ENCODE measurements at regions not wholly inside any gene's neighbourhood (a gene's known extent, or its start where the extent isn't known, plus 50 kb on each side); places are given as distances from the start of the nearest gene placed in this dataset.
"Not testable (repeated sequence)": the region's sequence is repeated elsewhere in the genome, so short reads cannot be mapped to it uniquely, and the experiment has no call there.

DNA sequence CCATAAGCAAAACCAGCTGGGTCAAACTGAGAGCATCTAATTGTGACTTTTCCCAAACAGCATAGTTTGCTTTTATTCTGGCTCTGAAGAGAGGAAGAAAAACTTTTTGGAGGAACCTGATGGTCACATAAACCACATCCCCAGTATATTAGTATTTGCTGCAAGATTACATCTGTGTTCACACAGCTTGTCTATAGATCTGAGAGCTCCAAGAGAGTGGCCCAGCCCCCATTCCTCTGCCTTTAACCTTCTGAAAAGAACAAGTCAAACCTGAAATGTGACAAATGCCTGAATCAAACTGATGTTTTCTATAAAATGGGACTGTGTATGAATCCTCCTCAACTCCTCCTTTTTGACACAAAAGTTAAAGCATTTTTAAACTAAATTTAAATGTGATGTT lies 435.2 kb downstream of the ZNF479 start:
- not testable (repeated sequence) for DNase-seq (ENCODE audit: low read depth in 2 of 2)

DNA sequence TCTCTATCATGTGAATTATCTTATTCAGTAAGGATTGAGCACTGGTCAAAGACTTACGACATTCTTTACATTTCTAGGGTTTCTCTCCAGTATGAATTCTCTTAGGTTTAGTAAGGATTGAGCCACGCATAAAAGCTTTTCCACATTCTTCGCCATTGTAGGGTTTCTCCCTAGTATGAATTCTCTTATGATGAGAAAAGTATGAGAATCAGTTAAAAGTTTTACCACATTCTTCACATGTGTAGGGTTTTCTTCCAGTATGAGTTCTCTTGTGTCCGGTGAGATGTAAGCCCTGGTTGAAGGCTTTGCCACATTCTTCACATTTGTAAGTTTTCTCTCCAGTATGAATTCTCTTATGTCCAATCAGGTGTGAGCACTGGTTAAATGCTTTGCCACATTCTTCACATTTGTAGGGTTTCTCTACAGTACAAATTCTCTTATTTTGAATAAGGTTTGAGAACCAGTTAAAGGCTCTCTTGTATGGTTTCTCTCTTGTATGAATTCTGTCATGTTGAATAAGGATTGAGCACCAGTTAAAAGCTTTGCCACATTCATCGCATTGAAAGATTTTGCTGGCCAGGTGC lies 445.9 kb downstream of the ZNF479 start:
- no peak for DNase-seq (ENCODE audit: low read depth in 2 of 2)

DNA sequence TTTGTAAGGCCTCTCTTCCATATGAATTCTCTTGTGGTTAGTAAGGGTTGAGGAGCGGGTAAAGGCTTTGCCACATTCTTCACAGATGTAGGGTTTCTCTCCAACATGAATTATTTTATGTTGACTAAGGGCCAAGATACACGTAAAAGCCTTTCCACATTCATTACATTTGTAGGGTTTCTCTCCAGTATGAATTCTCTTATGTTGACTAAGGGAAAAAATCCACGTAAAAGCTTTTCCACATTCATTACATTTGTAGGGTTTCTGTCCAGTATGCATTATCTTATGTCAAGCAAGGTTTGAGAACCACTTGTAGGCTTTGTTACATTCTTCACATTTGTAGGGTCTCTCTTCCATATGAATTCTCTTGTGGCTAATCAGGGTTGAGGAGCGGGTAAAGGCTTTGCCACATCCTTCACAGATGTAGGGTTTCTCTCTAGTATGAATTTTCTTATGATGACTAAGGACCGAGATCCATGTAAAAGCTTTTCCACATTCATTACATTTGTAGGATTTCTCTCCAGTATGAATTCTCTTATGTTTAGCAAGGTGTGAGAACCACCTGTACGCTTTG lies 493.0 kb downstream of the ZNF479 start:
- no peak for DNase-seq (ENCODE audit: low read depth in 2 of 2)

DNA sequence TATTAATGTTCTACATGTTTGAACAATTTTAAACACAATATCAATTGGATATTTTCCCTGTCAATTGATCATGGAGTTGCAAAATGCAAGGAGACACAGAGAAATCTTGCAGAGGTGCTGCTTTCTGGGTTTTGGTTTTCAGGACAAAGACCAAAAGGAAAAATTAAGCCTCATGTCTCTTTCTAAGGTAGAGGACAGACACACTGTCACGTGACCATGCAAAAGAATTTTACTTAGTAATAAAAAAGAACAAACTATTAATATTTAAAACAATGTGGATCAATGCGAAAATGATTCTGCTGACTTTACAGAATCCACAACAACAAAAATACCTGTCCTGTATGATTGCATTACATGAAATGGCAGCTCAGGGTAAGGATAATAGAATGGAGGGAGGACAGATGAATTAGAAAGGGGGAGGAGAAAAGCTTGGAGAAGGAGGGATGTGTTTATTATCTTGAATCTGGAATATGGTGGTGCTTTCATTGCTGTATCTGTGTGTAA lies 493.7 kb upstream of the NUPR2 start:
- no peak for DNase-seq (ENCODE audit: low read depth in 2 of 2)

DNA sequence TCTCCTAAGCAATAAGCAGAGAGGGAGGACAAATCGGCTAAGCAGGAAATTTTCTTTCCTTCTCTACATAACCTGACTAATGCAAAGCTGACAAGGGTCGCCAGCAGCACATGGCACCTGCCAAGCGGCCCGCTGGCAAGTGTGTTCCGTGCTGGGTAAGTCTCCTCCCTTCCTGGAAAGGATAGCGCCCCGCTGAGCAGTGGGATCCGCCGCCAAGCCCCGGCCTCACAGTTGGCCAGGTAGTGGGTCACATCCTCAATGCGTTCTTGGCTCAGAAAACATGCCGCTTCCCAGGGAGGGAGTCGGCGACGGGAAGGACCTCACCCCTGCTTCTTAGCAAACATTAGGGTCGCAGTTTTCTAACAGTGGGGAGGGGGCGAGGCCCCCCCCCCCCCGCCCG lies 488.9 kb upstream of the NUPR2 start:
- DNase-seq (ENCODE audit: low read depth in 2 of 2), result no peak

DNA sequence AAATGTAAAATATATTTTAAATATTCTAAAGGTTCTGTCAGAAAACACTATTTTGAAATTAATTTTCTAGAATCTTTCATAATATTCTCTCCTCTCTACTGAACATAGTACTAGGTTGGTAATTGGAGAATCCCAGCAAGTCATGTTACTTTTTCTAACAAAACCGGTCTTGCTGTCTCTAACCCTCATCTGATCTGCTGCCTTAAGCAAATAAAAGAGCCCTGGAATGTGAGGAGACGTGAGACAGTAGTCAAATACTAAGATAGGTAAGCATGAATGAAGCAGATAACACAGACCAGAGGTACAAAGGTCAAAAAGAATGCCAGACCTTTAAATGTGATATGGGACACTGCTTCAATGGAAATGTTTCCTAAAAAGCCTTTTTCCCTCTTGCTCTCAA lies 462.4 kb upstream of the NUPR2 start:
- DNase-seq (ENCODE audit: low read depth in 2 of 2), result no peak

DNA sequence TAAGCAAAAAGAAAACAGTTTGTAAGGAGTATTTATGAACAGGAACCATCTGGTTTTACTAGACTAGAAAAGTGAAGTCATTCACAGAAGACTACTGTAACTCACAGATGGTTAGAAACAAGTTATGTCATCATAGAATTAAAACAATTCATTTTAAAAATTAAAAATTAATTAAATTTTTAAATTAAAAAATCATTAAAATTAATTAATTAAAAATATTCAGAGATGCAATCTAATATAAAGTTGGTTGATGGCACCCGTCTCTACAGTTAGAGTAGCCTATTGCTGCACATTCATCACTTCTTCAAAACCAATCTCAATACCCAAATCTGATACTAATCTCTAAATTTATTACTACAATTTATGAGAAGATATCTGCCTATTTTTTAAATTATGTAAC lies 454.8 kb upstream of the NUPR2 start:
- DNase-seq (ENCODE audit: low read depth in 2 of 2), result no peak

DNA sequence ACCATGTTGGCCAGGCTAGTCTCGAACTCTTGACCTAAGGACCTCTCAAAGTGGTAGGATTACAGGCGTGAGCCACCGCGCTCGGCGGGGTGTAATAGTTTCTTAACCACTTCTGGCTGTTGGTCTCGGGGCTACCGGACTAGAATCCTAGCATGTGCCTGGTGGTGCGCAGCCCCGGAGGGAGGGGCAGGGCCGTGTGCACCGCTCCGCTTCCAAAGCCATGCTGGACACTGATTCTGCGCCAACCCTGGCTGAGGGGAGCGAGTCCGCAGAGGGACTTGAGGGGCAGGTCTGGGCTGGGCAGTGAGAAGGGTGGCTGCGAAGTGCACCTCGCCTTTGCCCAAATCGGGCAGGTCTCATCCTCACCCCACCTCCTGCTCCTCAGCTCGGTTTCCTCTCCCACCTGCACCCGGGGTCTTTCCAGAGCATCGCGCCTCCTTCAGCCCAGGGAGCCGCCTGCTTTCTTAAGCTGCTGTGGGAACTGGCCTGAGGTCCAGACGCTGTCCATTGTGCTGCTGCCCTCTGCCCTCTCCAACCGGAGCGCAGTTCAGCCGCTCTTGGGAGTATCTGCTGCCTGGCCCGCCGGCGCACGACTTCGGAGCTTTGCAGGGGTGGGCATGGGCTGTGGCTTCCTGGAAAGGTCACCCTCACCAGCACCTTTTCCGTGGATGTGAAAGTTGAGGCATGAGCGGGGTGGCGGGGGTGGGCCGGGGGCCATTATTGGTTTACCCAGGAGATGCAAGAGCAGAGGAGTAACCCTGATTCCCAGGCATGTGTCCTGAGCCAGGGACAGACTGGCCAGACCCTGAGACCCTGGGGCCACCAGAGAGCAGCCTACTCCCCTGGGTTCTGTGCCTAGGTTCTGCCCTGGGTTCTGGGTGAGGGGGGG lies 422.6 kb upstream of the NUPR2 start:
- DNase-seq (ENCODE audit: low read depth in 2 of 2), result no peak

DNA sequence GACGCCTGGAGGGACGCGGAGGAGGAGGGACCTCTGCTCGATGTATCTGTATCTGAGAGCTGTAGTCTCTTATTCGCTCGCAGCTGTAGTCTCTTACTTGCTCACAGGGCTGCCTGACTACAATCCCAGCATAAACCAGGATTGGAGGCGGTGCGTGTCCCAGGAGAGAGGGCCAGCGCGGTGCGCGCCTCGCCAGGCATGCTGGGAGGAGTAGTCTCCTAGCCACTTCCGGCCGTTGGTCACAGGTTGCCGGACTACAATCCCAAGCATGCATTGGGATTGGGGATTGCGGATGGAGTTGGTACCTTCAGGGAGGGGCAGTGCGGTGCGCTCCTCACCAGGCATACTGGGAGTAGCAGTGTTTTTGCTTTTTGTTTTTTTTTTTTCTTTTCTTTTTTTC lies 421.7 kb upstream of the NUPR2 start:
- DNase-seq (ENCODE audit: low read depth in 2 of 2), result no peak

DNA sequence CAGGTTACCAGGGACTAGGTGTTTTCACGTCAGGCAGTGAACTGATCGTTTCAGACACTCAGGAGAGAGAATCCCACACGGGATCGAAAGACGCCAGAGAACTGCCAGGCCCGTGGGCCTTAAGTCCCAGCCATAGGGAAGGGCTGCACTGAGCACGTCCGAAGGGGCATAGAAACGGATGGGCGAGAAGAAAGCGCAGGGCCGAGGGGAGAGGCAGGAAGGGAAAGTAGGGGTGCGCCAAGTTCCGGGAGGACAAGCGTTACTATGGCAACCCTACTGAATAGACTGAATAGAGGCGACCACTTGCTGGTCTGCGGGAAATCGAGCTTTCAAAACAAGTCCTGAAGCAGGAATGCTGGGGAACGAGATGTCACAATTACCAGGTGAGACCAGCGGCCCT lies 421.3 kb upstream of the NUPR2 start:
- DNase-seq (ENCODE audit: low read depth in 2 of 2), result no peak

DNA sequence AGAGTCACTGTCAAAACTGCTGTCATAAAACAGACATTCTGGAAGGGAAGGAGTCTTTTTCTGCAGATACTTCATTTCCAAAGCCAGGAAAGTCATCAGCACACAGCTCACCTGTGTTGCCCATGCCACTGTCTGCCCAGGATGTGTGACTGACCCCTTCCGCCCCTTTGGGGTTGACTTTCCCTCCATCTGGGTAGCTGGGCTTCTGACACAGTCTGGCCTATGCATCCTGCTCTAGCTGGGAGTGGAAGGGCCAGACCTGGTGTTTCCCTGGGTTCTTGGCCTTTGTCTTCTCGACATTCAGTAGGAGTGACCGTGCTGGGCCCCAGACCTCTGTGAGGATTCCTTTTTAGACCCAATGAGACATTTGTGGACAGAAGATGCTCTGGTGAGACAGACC lies 378.9 kb upstream of the NUPR2 start:
- DNase-seq (ENCODE audit: low read depth in 2 of 2), result no peak

DNA sequence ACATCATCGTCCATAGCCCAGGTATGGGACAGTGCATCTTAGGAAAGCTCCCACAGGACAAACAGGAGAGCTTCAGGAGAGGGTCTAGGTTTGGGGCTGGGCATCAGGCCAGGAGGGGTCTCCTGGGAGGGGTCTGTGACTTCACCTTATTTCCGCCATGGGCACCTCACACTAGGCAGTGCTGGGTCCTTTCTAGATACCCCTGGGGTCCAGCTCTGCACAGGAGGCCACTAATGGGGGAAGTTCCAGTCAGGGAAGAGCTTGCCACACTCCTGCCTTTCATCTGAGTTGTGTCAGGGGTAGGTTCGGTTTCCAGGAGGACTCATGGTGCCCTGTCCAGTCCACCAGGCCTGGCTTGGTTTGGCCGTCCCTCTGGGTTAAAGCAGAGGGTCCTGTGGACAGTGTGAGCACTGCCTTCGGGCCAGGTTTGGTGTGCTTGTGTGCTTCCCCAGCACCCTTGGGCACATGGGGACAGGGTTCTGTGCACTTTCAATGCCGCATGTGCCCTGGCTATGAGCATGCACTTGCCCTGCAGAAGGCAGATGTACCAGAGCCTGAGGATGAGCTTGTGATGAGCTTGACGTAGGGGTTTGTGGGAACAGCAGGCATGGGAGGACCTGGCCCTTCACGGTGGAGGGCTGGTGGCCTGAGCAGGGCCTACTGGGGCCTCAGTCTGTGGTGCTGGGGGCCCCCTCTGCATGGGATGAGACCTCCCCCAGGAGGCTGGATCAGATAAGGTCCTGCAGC lies 377.7 kb upstream of the NUPR2 start:
- DNase-seq (ENCODE audit: low read depth in 2 of 2), result no peak

DNA sequence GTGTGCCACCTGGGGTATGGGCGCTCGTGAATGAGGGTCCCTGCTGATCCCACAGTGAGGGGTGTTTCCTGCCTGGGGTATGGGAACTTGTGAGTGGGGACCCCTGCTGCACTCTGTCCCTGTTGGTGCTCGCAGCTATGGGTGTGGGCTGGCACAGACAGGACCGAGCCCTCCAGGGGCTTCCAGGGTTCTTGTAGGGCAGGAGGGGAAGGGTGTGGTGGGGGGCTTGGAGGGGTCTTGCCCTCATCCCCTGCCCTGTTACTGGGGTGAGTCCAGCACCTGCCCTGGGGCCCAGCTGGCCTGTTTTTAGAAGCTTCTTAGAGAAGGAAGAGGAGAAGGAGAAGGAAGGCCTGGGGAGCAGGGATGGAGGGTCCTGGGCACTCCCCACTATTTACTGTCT lies 377.0 kb upstream of the NUPR2 start:
- no peak for DNase-seq (ENCODE audit: low read depth in 2 of 2)

DNA sequence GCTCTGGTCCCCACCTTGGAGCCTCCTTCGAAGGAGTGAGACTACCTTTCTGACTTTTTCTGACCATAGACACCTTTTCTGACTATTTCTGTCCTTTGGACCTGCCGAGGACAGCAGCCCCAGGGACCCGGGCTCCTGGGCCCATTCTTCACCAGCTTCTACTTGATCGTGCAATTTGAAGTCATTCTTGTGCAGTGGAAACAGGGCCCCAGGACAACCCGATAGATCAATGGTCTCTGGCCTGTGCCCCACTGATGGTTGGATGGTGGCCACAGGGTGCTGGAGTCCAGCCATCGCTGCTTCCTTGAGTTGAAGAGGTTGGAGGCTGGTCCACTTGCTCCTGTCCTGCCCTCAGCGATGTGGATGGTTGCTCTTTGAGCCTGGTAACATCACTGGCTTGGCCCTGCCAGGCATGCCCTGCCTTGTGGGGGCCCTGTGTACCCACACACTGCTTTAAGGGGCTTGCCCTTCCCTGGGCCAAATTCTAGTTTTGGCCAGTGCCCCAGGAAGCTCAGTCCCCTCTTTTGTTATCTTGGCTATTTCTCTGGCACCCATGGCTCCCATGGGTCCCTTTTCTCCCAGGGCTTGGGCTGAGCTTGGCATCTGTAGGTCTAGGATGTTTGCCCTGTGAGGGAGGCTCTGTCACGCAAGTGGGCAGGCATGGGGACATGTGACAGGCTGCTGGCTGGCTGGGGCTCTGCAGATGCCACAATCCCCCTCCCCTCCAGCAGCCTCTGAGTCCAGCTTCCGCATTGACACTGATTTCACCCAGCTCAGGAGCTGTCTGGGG lies 375.6 kb upstream of the NUPR2 start:
- no peak for DNase-seq (ENCODE audit: low read depth in 2 of 2)

DNA sequence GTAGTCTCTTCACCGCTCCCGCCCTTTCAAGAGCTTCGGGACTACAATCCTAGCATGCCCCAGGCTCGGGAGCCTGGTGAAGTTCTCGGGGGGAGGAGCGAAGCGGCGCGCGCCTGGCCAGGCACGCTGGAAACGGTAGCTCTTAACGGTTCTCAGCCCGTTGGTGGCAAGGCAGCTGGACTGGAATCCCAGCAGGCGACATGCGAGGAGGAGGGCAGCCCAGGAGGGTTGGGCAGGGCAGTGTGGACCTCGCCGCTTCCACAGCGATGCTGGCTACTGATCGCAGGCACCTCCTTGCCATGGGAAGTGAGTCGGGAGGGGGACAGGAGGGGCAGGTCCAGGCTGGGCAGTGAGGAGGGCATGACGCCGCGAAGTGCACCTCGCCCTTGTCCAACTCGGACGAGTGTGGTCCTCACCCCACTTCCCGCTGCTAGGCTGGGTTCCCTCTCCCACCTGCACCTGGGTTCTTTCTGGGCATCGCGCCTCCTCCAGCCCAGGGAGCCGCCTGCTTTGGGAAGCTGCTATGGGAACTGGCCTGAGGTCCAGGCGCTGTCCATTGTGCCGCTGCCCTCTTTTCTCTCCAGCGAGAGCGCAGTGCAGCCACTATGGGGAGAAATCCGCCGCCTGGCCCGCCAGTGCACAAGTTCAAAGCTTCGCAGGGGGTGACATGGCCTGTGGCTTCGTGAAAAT lies 367.8 kb upstream of the NUPR2 start:
- no peak for DNase-seq (ENCODE audit: low read depth in 2 of 2)

DNA sequence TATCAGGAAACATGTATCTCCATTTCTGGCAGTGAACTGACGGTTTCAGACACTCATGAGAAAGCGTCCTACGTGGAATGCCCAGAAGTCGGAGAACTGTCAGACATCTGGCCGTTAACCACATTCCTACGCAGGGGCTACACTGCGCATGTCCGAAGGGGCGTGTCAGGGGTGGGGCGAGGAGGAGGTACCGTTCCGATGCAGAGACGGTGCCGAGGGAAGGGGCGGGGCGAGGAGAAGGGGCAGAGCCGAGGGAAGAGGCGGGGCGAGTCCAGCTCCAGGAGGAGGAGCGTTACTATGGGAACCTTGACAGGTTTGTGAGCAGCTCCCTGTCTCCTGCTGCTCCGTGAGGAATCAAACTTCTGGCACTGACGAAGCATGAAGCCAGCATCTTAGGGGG lies 366.9 kb upstream of the NUPR2 start:
- no peak for DNase-seq (ENCODE audit: low read depth in 2 of 2)

DNA sequence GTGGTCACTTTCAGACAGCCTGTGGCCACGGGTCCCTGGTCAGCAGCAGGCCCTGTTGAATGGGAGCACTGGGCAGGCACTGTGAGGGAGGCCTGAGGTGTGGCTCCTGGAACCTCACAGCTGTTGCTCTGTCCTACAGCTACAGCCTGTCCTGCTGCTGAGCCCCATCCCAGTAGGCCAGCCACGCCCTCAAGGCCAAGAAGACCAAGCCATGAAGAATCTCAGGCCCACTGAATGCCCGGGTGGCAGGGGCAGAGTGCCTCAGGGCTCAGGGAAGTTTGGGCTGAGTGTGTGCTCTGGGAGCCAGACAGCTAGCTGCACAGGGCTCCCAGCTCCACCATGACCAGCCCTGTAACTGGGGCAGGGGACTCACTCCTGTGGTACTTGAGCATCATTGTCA lies 363.5 kb upstream of the NUPR2 start:
- DNase-seq (ENCODE audit: low read depth in 2 of 2), result no peak

DNA sequence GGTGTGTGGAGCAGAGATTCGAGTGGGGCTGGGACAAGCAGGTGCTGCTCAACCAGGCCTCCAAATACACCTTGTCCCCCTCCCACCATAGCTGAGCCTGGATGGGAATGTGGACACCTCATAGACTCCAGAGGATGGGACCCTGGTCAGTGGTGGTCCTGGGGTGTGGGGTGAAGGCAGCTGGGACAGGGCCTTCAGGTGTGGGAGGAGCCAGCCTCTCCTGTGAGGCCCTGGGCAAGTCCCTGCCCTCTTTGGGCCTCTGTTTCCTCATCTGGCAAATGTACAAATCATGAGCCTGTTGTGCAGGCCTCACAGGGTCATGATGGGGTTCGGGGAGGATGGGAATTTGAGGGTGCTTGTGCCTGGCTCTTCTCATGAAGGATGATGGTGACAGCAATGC lies 362.9 kb upstream of the NUPR2 start:
- DNase-seq (ENCODE audit: low read depth in 2 of 2), result no peak

DNA sequence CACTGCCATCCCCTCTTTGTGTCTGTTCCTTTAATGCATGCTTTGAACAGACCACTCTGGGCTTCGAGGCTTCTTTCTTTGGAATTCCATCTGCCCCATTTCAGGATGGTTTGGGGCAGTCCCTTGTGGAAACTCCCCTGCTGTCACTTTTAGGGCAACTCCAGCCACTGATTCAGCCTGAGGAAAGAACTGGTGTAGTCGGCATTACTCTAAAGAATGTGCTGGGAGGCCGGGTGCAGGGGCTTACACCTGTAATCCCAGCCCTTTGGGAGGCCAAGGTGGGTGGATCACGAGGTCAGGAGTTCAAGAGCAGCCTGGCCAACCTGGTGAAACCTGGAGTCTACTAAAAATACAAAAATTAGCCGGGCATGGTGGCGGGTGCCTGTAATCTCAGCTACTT lies 358.1 kb upstream of the NUPR2 start:
- no peak for DNase-seq (ENCODE audit: low read depth in 2 of 2)

DNA sequence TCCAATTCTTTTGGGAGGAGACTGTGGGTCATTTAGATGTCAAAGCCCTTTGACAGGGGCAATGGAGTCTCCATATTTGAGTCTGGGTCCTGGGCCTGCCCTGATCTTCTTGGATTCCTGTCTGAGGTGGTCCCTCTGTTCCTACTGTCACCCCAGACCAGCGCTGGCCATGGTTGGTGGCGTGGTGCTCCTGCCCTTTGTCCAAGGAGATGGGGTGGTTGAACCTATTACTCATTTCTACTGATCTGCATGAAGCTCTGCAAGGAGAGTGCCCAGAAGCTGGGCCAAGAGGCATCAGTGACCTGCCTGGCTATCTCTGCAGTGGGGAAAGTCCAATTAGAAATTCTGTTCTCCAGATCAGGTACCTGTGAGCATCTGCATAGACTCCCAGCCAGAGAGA lies 355.6 kb upstream of the NUPR2 start:
- DNase-seq (ENCODE audit: low read depth in 2 of 2), result no peak

Measured in stimulated activated CD4-positive, alpha-beta T cell treated with anti-CD3 and anti-CD28 coated beads, Interleukin-1b, Interleukin-23, amount 100 ng/mL, for 4 hours (primary cell).